ENCODE measurements at regions not wholly inside any gene's neighbourhood (a gene's known extent, or its start where the extent isn't known, plus 50 kb on each side); places are given as distances from the start of the nearest gene placed in this dataset.
"Not testable (repeated sequence)": the region's sequence is repeated elsewhere in the genome, so short reads cannot be mapped to it uniquely, and the experiment has no call there.

DNA sequence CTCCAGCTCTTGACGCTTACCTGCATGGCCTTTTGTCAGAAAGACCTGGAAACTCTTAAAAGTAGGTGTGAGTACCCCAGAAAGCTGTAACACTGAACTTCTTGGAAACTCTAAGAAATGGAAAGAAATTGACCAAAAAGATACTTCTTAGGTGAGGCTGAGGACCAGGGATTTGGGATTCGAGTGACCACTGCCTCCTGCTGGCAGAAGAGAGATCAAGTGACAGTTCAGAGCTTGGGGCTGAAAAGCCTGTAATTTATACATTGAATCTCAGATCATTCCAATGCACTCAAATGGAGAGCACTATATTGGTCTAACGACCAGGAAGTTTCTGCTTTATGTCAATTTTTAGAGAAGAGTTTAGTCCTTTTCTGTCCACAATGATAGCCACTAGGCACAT lies 204.6 kb downstream of the PDGFRA start:
- H3K36me3 ChIP-seq (ENCODE audit: control insufficient read depth, insufficient read depth, low read length): no peaks in the 10 kb centered on the region
- no peaks in the 10 kb centered on the region for H3K9me3 ChIP-seq (ENCODE audit: control insufficient read depth, insufficient read depth, low read length)
- H3K4me1 ChIP-seq (ENCODE audit: control insufficient read depth, insufficient read depth, low read length): no peaks in the 10 kb centered on the region
- no peak for DNase-seq (ENCODE audit: low read depth in 4 of 6, low spot score in 6 of 6)
- H3K4me3 ChIP-seq (ENCODE audit: low read depth, low read length): no peak overlapping the region
- H3K27me3 ChIP-seq (ENCODE audit: control insufficient read depth, insufficient read depth, low read length): no peaks in the 10 kb centered on the region
- no peak overlapping the region for H3K27ac ChIP-seq (ENCODE audit: low read depth, low read length)
- WGBS (ENCODE audit: insufficient coverage): 58% methylated on average over 2 of the region's 3 CpGs

DNA sequence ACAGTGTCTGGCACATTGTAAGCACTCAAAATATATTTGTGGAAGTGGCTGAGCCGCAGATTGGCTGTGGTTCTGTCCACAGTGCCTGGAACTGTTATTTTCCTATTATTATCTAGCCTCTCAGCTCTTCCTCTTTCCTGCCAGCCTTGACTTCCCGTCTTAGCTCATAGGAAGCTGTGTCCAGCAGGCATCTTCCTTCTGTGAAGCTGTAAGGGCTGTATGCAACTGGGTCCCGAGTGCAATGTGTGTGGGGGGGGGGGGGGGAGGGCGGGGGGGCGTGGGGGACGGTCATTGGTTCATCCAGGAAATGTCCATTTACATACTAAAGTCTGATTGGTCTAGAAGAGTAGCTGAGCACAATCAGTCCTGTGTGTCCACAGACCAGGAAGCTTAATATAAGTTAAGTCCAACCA lies 210.7 kb downstream of the PDGFRA start:
- peak overlapping the region; percentile 70 for H3K27ac ChIP-seq (ENCODE audit: low read depth, low read length)

GRCh38 chr4:54440394-54441136 lies 211.5 kb downstream of the PDGFRA start:
- Histone ChIP-seq H3K4me1 (ENCODE audit: control insufficient read depth, insufficient read depth, low read length) (no peaks in the 10 kb centered on the region), H3K27ac (ENCODE audit: low read depth, low read length) (peak overlapping the region; percentile 70), H3K4me3 (ENCODE audit: low read depth, low read length) (no peak overlapping the region), H3K27me3 (ENCODE audit: control insufficient read depth, insufficient read depth, low read length) (no peaks in the 10 kb centered on the region), H3K36me3 (ENCODE audit: control insufficient read depth, insufficient read depth, low read length) (no peaks in the 10 kb centered on the region), H3K9me3 (ENCODE audit: control insufficient read depth, insufficient read depth, low read length) (no peaks in the 10 kb centered on the region)
- DNase-seq (ENCODE audit: low read depth in 4 of 6, low spot score in 6 of 6): peak in 4 of 6 donors; percentile 19 to 50 (median 40)
- WGBS (ENCODE audit: insufficient coverage): no CpG with 5 or more reads among the region's 7 CpGs

More for the DNA sequence above, 210.7 kb downstream of the PDGFRA start:
- Histone ChIP-seq H3K9me3 (ENCODE audit: control insufficient read depth, insufficient read depth, low read length) (no peaks in the 10 kb centered on the region), H3K27me3 (ENCODE audit: control insufficient read depth, insufficient read depth, low read length) (no peaks in the 10 kb centered on the region), H3K4me3 (ENCODE audit: low read depth, low read length) (no peak overlapping the region), H3K4me1 (ENCODE audit: control insufficient read depth, insufficient read depth, low read length) (no peaks in the 10 kb centered on the region), H3K36me3 (ENCODE audit: control insufficient read depth, insufficient read depth, low read length) (no peaks in the 10 kb centered on the region)
- no CpG with 5 or more reads among the region's 6 CpGs for WGBS (ENCODE audit: insufficient coverage)
- DNase-seq (ENCODE audit: low read depth in 4 of 6, low spot score in 6 of 6): peak in 3 of 6 donors; percentile 3 to 34 (median 26)

DNA sequence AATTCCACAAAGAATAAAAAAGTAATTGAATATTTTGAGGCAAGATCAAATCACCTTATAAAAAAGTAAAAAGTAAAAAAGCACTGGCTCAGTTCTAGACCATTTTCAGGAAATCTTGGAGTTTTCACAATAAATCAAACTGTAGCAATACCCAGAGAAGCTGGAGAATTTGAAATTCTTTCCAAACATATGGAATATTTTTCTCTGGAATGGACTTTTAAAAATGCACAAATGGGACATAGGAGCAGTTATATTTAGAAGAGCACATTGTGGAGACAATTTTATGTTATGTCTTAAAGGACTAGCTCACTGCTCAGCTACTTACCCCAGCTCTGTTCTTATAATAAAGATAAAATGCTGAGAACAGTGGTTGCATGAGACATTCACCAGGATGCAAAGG lies 211.9 kb upstream of the KIT start:
- no peak for DNase-seq (ENCODE audit: low read depth in 4 of 6, low spot score in 6 of 6)
- H3K27ac ChIP-seq (ENCODE audit: low read depth, low read length): no peak overlapping the region
- H3K9me3 ChIP-seq (ENCODE audit: control insufficient read depth, insufficient read depth, low read length): peaks cover 3% of the 10 kb centered on the region
- no peaks in the 10 kb centered on the region for H3K36me3 ChIP-seq (ENCODE audit: control insufficient read depth, insufficient read depth, low read length)
- no peak overlapping the region for H3K4me3 ChIP-seq (ENCODE audit: low read depth, low read length)
- H3K4me1 ChIP-seq (ENCODE audit: control insufficient read depth, insufficient read depth, low read length): no peaks in the 10 kb centered on the region
- no peaks in the 10 kb centered on the region for H3K27me3 ChIP-seq (ENCODE audit: control insufficient read depth, insufficient read depth, low read length)

DNA sequence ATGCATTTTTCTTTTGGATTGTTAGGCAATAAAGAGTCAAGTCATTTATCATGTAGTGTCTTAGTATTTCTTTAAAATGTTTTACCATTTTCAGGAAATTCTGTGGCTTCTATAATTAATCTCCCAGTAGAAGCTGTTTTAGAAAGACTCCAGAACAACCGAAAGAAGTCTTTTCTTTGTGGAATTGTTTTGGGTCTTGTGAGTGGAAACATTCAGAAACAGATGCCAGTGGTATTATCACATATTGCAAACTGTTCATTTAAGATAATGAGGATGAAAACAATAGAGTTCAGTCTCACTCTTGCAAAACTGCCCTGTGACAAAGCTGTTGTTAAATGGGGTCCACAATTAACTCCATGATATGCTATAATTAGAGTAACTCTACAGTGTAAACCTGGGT lies 211.2 kb upstream of the KIT start:
- no peak overlapping the region for H3K4me3 ChIP-seq (ENCODE audit: low read depth, low read length)
- H3K27ac ChIP-seq (ENCODE audit: low read depth, low read length): no peak overlapping the region
- WGBS (ENCODE audit: insufficient coverage): no CpG with 5 or more reads among the region's 1 CpG
- peak in 1 of 6 donors; percentile 57 for DNase-seq (ENCODE audit: low read depth in 4 of 6, low spot score in 6 of 6)
- no peaks in the 10 kb centered on the region for H3K27me3 ChIP-seq (ENCODE audit: control insufficient read depth, insufficient read depth, low read length)
- no peaks in the 10 kb centered on the region for H3K36me3 ChIP-seq (ENCODE audit: control insufficient read depth, insufficient read depth, low read length)
- H3K9me3 ChIP-seq (ENCODE audit: control insufficient read depth, insufficient read depth, low read length): peaks cover 3% of the 10 kb centered on the region
- no peaks in the 10 kb centered on the region for H3K4me1 ChIP-seq (ENCODE audit: control insufficient read depth, insufficient read depth, low read length)

- WGBS (ENCODE audit: insufficient coverage): no CpG with 5 or more reads among the region's 2 CpGs
- peaks cover 3% of the 10 kb centered on the region for H3K9me3 ChIP-seq (ENCODE audit: control insufficient read depth, insufficient read depth, low read length)
- DNase-seq (ENCODE audit: low read depth in 4 of 6, low spot score in 6 of 6): no peak
- H3K27me3 ChIP-seq (ENCODE audit: control insufficient read depth, insufficient read depth, low read length): no peaks in the 10 kb centered on the region
- no peaks in the 10 kb centered on the region for H3K4me1 ChIP-seq (ENCODE audit: control insufficient read depth, insufficient read depth, low read length)
- H3K27ac ChIP-seq (ENCODE audit: low read depth, low read length): no peak overlapping the region
- H3K4me3 ChIP-seq (ENCODE audit: low read depth, low read length): no peak overlapping the region
- no peaks in the 10 kb centered on the region for H3K36me3 ChIP-seq (ENCODE audit: control insufficient read depth, insufficient read depth, low read length)
Observed at GRCh38 chr4:54447304-54447703, 210.5 kb upstream of the KIT start.

GRCh38 chr4:54449999-54450398 lies 207.8 kb upstream of the KIT start:
- Histone ChIP-seq H3K27me3 (ENCODE audit: control insufficient read depth, insufficient read depth, low read length) (no peaks in the 10 kb centered on the region), H3K36me3 (ENCODE audit: control insufficient read depth, insufficient read depth, low read length) (no peaks in the 10 kb centered on the region), H3K4me3 (ENCODE audit: low read depth, low read length) (no peak overlapping the region), H3K4me1 (ENCODE audit: control insufficient read depth, insufficient read depth, low read length) (no peaks in the 10 kb centered on the region), H3K27ac (ENCODE audit: low read depth, low read length) (no peak overlapping the region), H3K9me3 (ENCODE audit: control insufficient read depth, insufficient read depth, low read length) (peaks cover 3% of the 10 kb centered on the region)
- 100% methylated on average over 1 of the region's 5 CpGs for WGBS (ENCODE audit: insufficient coverage)
- DNase-seq (ENCODE audit: low read depth in 4 of 6, low spot score in 6 of 6): no peak

DNA sequence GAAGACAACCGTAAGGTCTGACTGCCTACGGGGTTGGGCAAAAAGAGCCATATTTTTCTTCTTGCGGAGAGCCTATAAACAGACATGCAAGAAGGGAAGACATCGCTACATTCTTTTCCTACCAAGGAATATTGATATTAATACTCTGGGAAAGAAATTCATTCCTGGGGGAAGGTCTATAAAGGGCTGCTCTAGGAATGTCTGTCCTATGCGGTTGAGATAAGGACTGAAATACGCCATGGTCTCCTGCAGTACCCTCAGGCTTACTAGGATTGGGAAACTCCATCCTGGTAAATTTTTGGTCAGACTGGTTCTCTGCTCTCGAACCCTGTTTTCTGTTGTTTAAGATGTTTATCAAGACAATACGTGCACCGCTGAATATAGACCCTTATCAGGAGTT lies 190.8 kb upstream of the KIT start:
- H3K9me3 ChIP-seq (ENCODE audit: control insufficient read depth, insufficient read depth, low read length); DNase-seq (ENCODE audit: low read depth in 4 of 6, low spot score in 6 of 6); H3K4me1 ChIP-seq (ENCODE audit: control insufficient read depth, insufficient read depth, low read length); H3K36me3 ChIP-seq (ENCODE audit: control insufficient read depth, insufficient read depth, low read length); H3K27me3 ChIP-seq (ENCODE audit: control insufficient read depth, insufficient read depth, low read length); H3K27ac ChIP-seq (ENCODE audit: low read depth, low read length); H3K4me3 ChIP-seq (ENCODE audit: low read depth, low read length): not testable (repeated sequence)
- 95% methylated on average over 5 of the region's 9 CpGs for WGBS (ENCODE audit: insufficient coverage)

DNA sequence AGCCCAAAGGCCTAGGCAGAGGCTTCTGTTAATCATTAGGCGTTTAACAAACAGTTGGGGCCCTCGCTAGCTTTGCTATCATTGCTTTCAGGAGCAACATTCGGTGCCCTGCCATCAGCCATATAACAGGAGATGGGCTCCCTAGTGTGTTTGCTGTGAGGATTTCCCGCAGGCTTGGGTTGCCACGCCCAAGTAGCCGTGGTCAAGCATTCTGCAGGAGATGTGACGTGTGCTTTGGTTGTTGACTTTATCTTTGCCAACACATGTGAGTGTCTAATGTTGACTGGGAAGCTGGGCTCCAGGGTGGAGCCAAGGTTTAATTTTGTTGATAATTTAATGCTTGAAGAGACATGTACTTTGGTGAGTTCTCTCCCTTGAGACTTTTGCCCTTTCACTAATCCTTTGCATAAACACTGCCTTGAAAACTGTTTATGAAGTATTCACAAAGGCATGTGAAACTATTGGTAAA lies 184.6 kb upstream of the KIT start:
- Histone ChIP-seq H3K27me3 (ENCODE audit: control insufficient read depth, insufficient read depth, low read length) (no peaks in the 10 kb centered on the region), H3K9me3 (ENCODE audit: control insufficient read depth, insufficient read depth, low read length) (no peaks in the 10 kb centered on the region), H3K4me1 (ENCODE audit: control insufficient read depth, insufficient read depth, low read length) (no peaks in the 10 kb centered on the region), H3K27ac (ENCODE audit: low read depth, low read length) (no peak overlapping the region), H3K36me3 (ENCODE audit: control insufficient read depth, insufficient read depth, low read length) (no peaks in the 10 kb centered on the region), H3K4me3 (ENCODE audit: low read depth, low read length) (no peak overlapping the region)
- no peak for DNase-seq (ENCODE audit: low read depth in 4 of 6, low spot score in 6 of 6)
- 83% methylated on average over 7 of the region's 7 CpGs for WGBS (ENCODE audit: insufficient coverage)

DNA sequence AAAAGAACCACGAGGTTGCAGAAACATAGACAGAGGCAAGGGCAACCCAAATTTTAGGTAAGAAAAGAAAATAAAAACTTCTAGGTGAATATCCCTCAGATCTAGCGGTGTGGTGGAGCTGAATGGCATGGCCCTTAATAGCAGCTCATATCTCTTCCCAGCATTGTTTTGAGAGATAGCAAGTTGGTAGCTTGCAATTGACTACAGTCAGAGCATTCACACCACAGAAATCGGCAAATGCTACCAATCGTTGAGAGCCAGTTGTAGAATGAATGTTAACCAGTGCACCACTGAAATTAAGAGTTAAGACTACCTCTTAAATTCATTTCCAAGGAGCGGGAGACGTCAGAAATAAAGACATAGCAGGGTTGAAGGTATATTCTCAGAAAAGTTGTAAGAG lies 184.0 kb upstream of the KIT start:
- DNase-seq (ENCODE audit: low read depth in 4 of 6, low spot score in 6 of 6): no peak
- H3K27me3 ChIP-seq (ENCODE audit: control insufficient read depth, insufficient read depth, low read length): no peaks in the 10 kb centered on the region
- 100% methylated on average over 1 of the region's 6 CpGs for WGBS (ENCODE audit: insufficient coverage)
- no peak overlapping the region for H3K27ac ChIP-seq (ENCODE audit: low read depth, low read length)
- no peaks in the 10 kb centered on the region for H3K4me1 ChIP-seq (ENCODE audit: control insufficient read depth, insufficient read depth, low read length)
- H3K9me3 ChIP-seq (ENCODE audit: control insufficient read depth, insufficient read depth, low read length): no peaks in the 10 kb centered on the region
- H3K4me3 ChIP-seq (ENCODE audit: low read depth, low read length): no peak overlapping the region
- no peaks in the 10 kb centered on the region for H3K36me3 ChIP-seq (ENCODE audit: control insufficient read depth, insufficient read depth, low read length)

Data from spinal cord (tissue), 9 donors.